HG03025 (cell line): ENCODE measurements at regions not wholly inside any gene's neighbourhood (a gene's known extent, or its start where the extent isn't known, plus 50 kb on each side); places are given as distances from the start of the nearest gene placed in this dataset.
A peak's percentile ranks its signal among the peaks of the same experiment; 100 is the strongest.
"Not testable (repeated sequence)": the region's sequence is repeated elsewhere in the genome, so short reads cannot be mapped to it uniquely, and the experiment has no call there.

Experiments used
- ATAC-seq: cut with Tn5 transposase; IDR thresholded peaks from one replicate; pipeline ENCODE4 v1.9.1; 2021; ENCODE audit warnings: mild to moderate bottlenecking, moderate library complexity; ENCODE audit not compliant: unreplicated experiment, low FRiP score

DNA sequence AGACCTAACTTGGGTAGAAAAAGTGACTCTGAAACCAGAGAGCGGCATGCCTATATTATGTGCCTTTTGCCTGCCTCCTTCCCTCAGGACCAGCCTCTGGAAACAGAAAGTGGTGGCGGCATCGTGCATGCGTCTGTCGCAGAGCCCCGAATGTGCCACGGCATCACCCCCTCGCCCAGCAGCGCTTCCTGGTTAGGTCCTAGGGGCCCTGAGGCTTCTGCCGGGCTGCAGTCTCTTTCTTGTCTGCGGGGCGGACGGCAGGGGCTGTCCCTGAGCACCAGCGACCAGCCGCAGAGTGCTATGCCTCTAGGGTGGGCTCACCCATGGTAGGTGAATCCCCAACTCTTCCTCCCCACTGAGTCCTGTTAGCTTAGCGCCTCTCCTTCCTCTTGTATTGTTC, 68.7 kb downstream of the VSIG4 start:
- ATAC-seq = no peak

DNA sequence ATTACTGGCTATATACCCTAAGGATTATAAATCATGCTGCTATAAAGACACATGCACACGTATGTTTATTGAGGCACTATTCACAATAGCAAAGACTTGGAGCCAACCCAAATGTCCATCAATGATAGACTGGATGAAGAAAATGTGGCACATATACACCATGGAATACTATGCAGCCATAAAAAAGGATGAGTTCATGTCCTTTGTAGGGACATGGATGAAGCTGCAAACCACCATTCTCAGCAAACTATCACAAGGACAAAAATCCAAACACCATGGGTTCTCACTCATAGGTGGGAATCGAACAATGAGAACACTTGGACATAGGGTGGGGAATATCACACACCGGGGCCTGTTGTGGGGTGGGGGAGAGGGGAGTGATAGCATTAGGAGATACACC, 72.7 kb downstream of the VSIG4 start:
- ATAC-seq = not testable (repeated sequence)

DNA sequence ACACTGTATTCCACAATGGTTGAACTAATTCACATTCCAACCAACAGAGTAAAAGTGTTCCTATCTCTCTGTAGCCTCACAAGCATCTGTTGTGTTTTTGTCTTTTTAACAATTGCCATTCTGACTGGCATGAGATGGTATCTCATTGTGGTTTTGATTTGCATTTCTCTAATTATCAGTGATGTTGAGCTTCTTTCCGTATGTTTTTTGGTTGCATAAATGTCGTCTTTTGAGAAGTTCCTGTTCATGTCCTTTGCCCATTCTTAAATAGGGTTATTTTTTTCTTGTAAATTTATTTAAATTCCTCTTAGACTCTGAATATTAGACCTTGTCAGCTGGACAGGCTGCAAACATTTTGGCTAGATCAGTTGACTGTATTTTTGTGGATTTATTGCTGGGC, 78.2 kb downstream of the VSIG4 start:
- no peak for ATAC-seq

DNA sequence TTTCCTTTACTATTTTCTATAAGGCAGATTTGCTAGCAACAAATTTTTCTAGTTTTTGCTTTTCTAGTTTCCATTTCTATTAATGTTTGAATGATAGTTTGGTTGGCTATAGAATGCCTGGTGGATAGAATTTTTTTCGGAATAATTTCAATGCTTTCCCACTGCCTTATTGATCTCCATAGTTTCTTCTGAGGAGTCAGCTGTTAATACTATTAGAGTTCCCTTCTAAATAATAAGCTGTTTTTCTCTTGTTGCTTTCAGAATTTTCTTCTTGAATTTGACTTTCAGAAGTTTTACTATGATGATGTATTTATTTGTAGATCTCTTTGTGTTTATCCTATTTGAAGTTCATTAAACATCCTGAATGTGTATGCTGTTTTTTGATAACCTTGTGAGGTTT, 91.8 kb downstream of the VSIG4 start:
- ATAC-seq = no peak

DNA sequence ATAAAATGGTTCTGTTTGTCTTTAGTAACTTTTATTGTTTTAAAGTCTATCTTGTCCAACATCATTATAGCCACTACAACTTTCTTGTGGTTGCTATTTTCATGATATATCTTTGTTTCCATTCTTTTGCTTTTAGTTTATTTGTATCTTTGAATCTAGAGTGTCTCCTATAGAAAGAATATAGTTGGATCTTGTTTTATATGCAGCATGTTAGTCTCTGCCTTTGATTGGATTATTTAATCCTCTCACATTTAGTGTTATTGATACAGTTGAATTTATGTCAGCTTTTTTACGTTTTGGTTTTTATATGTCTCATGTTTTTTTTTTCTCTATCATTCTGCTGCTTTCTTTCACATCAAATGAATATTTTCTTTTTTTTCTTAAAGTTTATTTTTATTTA, 98.1 kb downstream of the VSIG4 start:
- no peak for ATAC-seq

DNA sequence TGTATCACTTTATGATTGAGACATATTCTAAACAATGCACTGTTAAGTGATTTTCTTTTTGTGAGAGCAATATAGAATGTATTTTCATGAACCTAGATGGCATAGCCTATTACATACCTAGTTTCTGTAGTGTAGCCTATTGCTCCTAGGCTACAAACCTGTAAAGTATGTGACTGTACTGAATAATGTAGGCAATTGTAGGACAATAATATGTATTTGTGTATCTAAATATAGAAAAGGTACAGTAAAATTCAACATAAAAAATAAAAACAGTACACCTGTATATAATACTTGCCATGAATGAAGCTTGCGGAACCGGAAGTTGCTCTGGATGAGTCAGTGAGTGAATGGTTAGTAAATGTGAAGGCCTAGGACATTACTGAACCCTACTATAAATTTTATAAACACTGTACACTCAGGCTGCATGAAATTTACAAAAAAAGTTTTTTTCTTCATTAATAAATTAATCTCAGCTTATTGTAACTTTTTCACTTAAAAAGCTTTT, 106.7 kb downstream of the VSIG4 start:
- ATAC-seq = no peak

DNA sequence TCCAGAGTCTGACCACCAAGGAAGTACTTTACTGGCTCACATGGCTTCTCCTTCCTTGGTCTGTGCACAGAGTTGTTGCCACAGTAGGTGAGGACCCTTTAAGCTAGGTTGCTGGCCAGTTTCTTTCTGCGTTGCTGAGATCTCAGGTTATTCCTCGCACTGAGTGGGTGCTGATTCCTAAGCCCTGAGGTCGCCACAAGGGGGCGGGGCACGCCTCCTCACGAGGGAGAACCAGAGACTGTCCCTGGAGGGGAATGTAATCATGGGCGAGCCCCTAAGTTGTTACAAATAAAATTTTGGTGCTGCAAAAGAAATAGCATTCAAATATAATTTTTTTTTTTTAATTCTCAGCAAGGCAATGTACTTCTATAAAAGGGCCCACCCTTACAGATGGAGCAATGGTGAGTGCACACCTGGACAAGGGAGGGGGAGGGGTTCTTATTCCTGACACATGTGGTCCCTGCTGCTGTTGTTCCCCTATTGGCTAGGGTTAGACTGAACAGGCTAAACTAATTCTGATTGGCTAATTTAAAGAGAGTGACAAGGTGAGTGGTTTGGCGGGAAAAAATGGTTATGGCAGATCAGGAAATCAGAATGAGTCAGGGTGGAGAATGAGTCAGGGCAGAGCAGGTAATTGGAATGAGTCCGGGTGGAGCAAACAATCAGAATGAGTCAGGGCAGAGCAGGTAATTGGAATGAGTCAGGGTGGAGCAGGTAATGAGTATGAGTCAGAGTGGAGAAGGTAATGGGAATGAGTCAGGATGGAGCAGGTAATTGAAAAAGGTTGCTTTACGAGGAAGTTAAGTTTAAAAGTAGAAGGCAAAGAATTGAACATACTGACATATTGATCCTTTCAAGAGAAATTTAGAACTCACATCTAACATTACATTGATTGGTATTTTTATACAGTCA, 107.5 kb downstream of the VSIG4 start:
- no peak for ATAC-seq

DNA sequence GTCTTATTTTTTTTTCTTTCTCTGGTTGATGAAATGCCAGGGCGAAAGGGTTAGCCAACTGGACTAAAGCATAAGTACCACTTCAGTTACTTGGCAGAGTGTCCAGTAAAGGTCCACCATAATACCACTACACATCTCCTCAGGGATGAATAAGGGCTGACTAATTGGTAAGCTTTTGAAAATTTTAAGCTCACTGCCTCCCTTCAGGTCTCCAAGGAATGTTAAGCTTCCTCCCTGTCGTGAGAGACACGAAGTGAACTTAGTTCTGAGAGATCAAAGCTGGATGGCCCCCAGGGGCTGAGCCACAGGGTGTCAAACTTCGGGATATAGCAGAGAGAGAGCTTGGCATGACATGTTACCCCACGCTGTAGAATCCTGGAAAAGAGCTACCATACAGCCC, 111.4 kb downstream of the VSIG4 start:
- ATAC-seq = no peak

DNA sequence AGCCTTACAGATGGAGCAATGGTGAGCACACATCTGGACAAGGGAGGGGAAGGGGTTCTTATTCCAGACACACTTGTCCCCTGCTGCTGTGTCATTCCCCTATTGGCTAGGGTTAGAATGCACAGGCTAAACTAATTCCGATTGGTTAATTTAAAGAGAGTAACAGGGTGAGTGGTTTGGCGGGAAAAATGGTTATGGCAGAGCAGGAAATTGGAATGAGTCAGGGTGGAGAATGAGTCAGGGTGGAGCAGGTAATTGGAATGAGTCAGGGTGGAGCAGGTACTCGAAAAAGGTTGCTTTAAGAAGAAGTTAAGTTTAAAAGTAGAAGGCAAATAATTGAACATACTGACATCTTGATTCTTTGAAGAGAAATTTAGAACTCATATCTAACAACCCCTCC, 112.5 kb downstream of the VSIG4 start:
- not testable (repeated sequence) for ATAC-seq

DNA sequence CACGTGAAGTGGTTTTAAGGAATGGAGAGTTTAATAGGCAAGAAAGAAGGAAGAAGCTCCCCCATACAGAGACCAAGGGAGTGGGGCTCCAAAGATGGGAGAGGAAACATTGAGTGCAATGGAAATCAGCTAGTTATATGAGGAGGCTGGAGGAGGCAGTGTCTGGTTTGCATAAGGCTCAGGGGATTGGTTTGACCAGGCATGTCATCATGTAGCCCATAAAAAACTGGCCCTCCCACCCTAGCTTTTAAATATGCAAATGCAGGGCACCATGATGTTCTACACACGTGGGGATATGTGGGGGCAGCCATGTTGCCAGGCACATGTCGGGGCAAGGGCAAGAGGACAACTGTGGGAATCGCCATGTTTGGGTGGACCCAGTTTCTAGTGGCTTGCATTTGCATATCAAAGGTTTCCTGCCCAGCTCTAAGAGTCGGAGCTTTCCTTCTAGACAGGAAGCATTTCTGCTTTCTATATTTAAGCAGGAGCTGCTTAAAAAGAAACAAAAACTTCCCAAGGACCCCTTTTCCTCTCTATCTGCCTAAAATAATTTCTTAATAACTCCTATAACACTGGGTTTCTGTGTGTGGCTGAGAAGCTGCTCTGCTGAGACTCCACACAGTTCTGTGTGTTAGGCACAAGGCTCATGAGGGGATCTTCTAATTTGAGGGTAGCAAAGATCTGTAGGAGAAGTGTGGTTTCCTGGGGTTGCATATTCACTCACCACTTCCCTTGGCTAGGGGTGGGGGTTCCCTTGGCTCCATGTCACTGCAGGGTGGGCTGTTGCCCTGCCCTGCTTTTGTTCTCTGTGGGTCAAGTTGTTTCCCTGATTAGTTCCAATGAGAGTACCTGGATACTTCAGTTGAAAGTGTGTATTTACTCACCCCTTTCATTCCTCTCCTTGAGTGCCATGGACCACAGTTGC, 113.5 kb downstream of the VSIG4 start:
- peak; percentile 65 for ATAC-seq

DNA sequence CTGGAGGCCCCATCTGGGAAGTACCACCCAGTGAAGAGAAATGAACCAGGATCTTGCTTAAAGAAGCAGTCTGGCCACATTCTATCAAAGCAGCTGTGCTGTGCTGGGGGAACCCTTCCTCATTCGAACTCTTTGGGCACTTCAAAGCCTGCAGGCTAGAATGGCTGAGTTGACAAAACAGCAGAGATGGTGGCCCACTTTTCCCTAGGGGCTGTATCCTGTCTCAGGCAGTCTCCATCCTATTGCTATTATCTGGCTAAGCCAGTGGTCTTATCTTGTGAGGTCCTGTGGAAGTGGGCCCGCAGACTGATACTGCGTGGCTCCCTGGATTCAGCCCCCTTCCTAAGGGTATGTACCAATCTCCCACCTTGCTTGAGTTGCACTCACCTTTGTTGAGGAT, 114.3 kb downstream of the VSIG4 start:
- no peak for ATAC-seq

DNA sequence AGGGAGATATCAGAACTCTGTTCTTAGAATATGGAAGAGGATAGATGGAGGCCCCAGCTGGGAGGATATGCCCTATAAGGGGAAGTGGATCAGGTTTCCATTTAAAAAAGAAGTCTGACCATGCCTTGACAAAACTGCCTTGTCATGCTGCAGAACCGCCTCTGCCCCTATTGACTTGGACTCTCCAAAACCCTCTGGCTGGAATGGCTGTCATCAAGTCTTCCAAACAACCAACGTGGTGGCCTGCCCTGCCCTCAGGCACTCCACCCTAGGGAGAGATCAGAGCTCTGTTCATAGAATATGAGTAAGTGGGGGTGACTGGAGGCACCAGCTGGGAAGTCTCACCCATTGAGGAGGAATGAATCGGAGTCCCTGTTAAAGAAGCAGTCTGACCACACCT, 114.9 kb downstream of the VSIG4 start:
- no peak for ATAC-seq

DNA sequence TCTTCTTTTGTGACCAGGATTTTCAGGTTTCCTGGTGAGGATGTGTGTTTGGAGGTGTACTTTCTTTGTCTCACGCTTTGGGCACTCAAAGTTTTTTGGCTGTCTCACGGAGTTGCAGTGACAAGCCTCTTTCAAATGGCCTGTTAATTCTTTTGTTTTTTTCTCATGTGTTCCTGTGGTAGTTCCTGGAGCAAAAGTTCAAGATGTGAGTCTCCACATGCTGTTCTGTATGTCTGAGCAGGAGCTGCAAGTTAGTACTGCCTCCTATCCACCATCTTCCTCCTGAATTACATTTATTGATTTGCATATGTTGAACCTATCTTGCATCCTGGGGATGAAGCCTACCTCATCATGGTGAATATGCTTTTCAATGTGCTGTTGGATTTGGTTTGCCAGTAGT, 118.5 kb downstream of the VSIG4 start:
- ATAC-seq = no peak

DNA sequence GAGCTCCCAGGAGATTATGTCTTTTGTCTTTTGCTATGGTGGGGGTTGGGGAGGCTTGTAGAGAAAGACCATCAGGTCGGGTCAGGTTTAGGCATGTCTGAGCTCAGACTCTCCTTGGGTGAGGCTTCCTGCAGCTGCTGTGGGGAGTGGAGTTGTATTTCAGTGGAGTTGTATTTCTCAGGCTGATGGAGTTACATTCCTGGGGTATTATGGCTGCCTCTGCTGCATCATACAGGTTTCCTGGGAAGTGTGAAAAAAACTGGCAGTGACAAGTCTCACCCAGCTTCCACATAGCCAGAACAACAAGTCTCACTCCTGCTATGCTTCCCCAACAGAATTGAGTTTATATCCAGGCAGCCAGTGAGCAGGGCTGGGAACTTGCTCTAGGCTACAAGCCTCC, 119.3 kb downstream of the VSIG4 start:
- no peak for ATAC-seq

DNA sequence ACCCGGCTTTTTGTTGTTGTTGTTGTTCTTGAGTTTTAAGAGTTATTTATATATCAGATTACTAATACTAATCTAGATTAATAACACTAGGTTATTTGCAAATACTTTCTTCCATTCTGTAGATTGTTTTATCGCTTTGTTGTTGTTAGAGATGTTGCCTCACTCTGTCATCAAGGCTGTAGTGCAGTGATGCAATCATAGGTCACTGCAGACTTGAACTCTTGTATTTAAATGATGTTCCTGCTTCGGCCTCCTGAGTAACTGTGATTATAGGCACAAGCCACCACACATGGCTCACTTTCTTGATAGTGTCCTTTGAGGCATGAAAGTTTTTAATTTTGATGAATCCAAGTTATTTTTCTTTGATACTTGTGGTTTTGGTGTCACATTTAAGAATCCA, 129.0 kb downstream of the VSIG4 start:
- ATAC-seq = no peak

DNA sequence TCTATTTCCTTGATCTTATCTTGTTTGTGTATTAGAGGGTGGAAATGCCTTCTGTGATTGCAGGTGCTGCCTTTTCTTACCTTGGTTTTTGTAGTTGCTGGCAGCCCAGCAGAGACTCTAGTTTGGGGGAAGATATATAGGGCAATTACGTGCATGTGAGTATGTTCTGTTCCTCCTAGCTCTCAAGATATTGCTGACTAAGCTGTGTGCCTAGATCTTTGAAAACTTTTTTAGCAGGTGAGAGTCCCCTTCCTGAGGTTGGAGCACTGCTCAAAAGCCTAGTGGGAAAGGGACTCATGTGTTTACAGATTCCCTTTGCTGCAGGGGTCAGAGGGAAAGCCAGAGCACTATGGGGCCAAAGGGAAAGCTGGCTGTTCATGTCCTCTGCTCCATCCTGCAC, 136.1 kb downstream of the VSIG4 start:
- ATAC-seq = no peak

DNA sequence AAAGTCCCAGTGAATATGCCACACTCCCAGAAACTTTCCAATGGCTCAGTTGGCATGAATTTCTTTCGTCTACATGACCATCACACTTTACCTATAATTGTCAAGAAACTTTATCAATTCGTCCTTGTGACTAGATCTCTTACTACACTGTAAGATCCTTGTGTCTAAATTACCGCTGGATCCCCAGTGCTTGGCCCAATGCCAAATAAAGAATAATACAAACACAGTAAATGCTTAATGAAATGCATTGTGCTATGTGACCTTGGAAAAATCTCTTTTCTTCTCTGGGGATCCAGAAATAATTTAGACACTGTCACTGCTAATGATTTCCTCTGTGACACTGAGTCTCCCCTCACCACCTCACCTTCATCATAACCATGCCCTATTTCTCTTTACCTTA, 137.9 kb downstream of the VSIG4 start:
- ATAC-seq = no peak

DNA sequence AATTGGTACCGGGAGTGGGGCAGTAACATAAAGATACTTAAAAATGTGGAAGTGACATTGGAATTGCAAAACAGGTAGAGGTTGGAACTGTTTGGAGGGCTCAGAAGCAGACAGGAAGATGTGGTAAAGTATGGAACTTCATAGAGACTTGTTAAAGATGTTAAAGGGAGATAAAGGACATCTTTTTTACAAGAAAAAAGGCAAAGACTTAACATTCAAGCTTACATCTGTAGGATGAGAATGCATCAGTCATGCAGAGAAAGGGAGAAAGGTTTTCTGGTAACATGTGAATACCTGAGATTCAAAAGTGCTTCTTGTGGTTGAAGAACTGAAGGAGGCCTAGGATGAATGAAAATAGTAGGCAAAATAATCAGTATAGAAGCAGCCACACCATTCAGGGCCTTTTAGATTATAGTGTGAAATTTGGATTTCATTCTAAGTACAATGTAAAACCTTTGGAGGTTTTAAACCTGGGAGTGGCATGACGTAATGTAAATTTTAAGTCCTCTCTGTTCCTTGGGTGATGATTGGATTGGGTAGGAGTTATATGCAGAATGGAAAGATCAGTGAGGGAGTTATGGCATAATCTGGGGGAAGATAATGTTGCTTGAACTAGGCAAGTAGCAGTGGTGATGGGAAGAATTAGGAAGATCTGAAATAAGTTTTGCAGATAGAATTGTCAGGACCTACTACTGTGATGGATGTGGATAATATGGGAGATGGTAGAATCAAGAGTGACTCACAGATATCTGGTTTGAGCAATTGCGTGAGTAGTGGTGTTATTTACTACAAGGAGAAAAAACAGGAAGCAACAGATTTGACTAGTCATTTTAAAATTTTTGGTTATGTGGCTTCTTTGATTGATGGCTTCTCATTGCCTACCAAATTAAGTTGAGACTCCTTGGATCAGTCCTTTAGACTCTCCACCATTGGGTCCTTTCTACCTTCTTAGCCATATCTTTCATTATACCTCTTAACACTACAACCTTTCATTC, 138.7 kb downstream of the VSIG4 start:
- no peak for ATAC-seq

DNA sequence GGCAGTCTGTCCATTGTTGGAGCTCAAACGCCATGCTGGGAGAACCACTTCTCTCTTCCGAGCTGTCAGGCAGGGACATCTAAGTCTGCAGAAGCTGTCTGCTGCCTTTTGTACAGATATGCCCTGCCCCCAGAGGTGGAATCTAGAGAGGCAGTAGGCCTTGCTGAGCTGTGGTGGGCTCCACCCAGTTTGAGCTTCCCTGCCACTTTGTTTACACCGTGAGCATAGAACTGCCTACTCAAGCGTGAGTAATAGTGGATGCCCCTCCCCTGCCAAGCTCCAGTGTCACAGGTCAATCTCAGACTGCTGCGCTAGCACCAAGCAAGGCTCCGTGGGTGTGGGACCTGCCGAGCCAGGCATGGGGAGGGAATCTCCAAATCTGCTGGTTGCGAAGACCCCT, 145.7 kb downstream of the VSIG4 start:
- ATAC-seq = no peak

DNA sequence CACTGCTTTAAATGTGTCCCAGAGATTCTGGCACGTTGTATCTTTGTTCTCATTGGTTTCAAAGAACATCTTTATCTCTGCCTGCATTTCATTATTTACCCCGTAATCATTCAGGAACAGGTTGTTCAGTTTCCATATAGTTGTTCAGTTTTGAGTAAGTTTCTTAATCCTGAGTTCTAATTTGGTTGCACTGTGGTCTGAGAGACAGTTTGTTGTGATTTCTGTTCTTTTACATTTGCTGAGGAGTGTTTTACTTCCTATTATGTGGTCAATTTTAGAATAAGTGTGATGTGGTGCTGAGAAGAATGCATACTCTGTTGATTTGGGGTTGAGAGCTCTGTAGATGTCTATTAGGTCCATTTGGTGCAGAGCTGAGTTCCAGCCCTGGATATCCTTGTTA, 148.1 kb downstream of the VSIG4 start:
- ATAC-seq = not testable (repeated sequence)
